Adrenal gland (tissue), 9 donors: ENCODE measurements at regions not wholly inside any gene's neighbourhood (a gene's known extent, or its start where the extent isn't known, plus 50 kb on each side); places are given as distances from the start of the nearest gene placed in this dataset.

Experiments
- DNase-seq, 7 donors: peaks; one replicate each; pipeline ENCODE4 v3.0.0-alpha.2; 2019 to 2020
- H3K27ac ChIP-seq, 5 donors: fragments of 200-600 bp; sonication (generic) in 4 of 5; 1 replicate in 3 of 5; 2 replicates in 2 of 5; pipeline versions ENCODE4 v1.5.1 to v1.8.0; 2016 to 2020; ENCODE audit warnings: mild to moderate bottlenecking in 1 of 5
- H3K27me3 ChIP-seq: fragments of 200-600 bp; 2 replicates; pipeline ENCODE4 v1.8.0; 2021
- H3K36me3 ChIP-seq, 2 donors: fragments of 200-600 bp; replicated peaks in 1 of 2; 1 replicate in 1 of 2; 2 replicates in 1 of 2; pipeline versions ENCODE4 v1.5.1 to v1.8.0; 2018 to 2022
- H3K4me1 ChIP-seq, 2 donors: fragments of 200-600 bp; replicated peaks in 1 of 2; 1 replicate in 1 of 2; 2 replicates in 1 of 2; pipeline versions ENCODE4 v1.5.1 to v1.8.0; 2018 to 2021
- H3K4me3 ChIP-seq, 4 donors: fragments of 200-600 bp; sonication (generic) in 3 of 4; one replicate each; pipeline ENCODE4 v1.5.1; 2016 to 2018
- H3K9me3 ChIP-seq, 3 donors: fragments of 200-600 bp; sonication (generic) in 1 of 3; replicated peaks in 1 of 3; 1 replicate in 2 of 3; 2 replicates in 1 of 3; pipeline versions ENCODE4 v1.5.1 to v1.8.0; 2016 to 2021
- POLR2A ChIP-seq, 2 donors: fragments of 450-650 bp; IDR thresholded peaks; one replicate each; pipeline ENCODE4 v1.6.1; 2017; ENCODE audit warnings: antibody characterized with exemption in 2 of 2, mild to moderate bottlenecking in 2 of 2, moderate library complexity in 1 of 2
- WGBS, 4 donors: extraction: QIAGEN DNeasy Blood & Tissue Kit in 2 of 4; methylation state at CpG; one replicate each; pipeline versions ENCODE4 v1.1.5 to v1.1.7; 2013 to 2017; 5-methylcytosine and 5-hydroxymethylcytosine counted together
- intact Hi-C, 2 donors: fragments of 100-400 bp; cut with DNase I; formaldehyde crosslinking; loops; one replicate each; pipeline versions ENCODE4 v1.14.1 to v1.15.0; 2022 to 2023
- TF ChIP-seq, protein P1 (sequence below), 6 experiments: fragments of 450-650 bp in 4 of 6; fragments of 200-600 bp in 2 of 6; sonication (generic) in 1 of 6; IDR thresholded peaks; 1 replicate in 5 of 6; 2 replicates in 1 of 6; pipeline versions ENCODE4 v1.5.1 to v1.8.0; 2016 to 2021; ENCODE audit warnings: antibody characterized with exemption in 6 of 6, mild to moderate bottlenecking in 2 of 6, moderate library complexity in 1 of 6
- donor health status: healthy with polysubstance abuse.
- donor health status: Bipolar disorder and iron deficiency.
- donor health status: DM: yes; HTN: yes; CAD: no.
- donor health status: DM: no; HTN: no; CAD: no.
- donor health status: DM: no; HTN: no; CAD: no.

DNA sequence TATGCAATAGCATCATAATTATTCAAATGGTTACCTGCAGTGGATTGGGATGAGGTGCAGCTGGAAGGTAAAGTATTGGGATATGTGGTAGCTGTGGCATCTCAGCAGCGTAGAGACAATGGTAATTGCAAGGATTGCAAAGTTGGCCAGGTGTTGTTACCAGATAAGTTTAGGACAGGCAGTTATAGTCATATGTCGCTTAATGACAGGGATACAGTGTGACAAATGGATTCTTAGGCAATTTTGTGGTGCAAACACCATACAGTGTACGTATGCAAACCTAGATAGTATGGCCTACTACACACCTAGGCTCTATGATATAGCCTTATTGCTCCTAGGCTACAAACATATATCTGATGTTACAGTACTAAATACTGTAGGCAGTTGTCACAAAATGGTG, 163.5 kb upstream of the LYZL2 start:
- no peaks in the 10 kb centered on the region for H3K9me3 ChIP-seq
- no peak for TF ChIP-seq POLR2A (IDR thresholded peaks at IDR 0.05)
- TF ChIP-seq, protein P1, sequence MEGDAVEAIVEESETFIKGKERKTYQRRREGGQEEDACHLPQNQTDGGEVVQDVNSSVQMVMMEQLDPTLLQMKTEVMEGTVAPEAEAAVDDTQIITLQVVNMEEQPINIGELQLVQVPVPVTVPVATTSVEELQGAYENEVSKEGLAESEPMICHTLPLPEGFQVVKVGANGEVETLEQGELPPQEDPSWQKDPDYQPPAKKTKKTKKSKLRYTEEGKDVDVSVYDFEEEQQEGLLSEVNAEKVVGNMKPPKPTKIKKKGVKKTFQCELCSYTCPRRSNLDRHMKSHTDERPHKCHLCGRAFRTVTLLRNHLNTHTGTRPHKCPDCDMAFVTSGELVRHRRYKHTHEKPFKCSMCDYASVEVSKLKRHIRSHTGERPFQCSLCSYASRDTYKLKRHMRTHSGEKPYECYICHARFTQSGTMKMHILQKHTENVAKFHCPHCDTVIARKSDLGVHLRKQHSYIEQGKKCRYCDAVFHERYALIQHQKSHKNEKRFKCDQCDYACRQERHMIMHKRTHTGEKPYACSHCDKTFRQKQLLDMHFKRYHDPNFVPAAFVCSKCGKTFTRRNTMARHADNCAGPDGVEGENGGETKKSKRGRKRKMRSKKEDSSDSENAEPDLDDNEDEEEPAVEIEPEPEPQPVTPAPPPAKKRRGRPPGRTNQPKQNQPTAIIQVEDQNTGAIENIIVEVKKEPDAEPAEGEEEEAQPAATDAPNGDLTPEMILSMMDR (IDR thresholded peaks at IDR 0.05), result no peak
- no peak for DNase-seq
- no peak overlapping the region for H3K4me3 ChIP-seq
- H3K36me3 ChIP-seq, result no peaks in the 10 kb centered on the region
- no peaks in the 10 kb centered on the region for H3K4me1 ChIP-seq
- H3K27me3 ChIP-seq, result no peaks in the 10 kb centered on the region
- intact Hi-C loops, result no loop called here
- H3K27ac ChIP-seq, result no peak overlapping the region
- WGBS, 4 donors, result 81 to 89% (median 87%) methylated on average over 3 of the region's 3 CpGs

DNA sequence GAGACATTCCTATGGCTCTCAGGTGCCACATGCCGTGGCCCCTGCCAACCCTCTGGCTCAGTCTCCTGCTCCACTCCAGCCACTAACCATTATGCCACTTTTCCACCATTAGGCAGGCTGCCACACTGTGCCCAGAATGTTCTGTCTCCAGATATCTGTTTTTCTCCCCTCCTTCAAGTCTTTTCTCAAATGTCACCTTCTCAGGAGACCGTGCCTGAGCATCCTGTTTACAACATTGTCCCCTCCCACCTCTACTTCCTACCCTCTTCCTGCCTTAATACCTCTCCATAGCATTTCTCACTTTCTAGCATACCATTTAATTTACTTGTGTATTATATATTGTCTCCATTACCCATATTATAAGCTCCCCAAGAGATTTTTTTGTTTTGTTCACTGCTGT, 162.5 kb upstream of the LYZL2 start:
- H3K4me3 ChIP-seq, result no peak overlapping the region
- no peaks in the 10 kb centered on the region for H3K4me1 ChIP-seq
- no peak overlapping the region for H3K27ac ChIP-seq
- H3K9me3 ChIP-seq, result no peaks in the 10 kb centered on the region
- WGBS, 4 donors, result 74 to 84% (median 83%) methylated on average over 2 of the region's 2 CpGs
- no peaks in the 10 kb centered on the region for H3K36me3 ChIP-seq
- DNase-seq, result no peak
- no peaks in the 10 kb centered on the region for H3K27me3 ChIP-seq
- TF ChIP-seq, protein P1 (IDR thresholded peaks at IDR 0.05), result no peak
- intact Hi-C loops, result no loop called here

DNA sequence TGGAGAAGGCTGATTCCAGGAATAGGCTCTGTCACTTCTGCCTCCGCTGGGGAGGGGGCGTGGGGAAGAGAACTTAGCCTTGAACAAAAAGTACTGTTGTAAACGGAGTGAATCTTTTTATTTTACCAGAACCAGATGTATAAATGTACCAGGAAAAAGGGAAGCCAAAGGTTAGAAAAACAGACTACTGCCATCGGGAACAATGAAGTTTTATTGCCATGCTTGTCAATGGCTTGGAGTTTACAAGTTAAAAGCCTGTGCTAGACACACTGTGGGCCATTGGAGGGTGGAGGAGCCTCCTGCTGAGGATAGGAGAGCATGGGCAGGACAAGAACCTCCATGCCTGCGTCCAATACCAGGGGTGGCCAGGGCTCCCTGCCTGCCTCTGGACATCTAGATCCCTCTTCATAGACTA, 161.7 kb upstream of the LYZL2 start:
- Histone ChIP-seq H3K27ac (no peak overlapping the region), H3K4me1 (no peaks in the 10 kb centered on the region), H3K4me3 (no peak overlapping the region), H3K9me3 (no peaks in the 10 kb centered on the region), H3K27me3 (no peaks in the 10 kb centered on the region), H3K36me3 (no peaks in the 10 kb centered on the region)
- TF ChIP-seq, protein P1 (IDR thresholded peaks at IDR 0.05), result no peak
- no peak for TF ChIP-seq POLR2A (IDR thresholded peaks at IDR 0.05)
- DNase-seq, result no peak
- intact Hi-C loops, result no loop called here
- WGBS, 4 donors, result 39 to 54% (median 45%) methylated on average over 4 to 5 of the region's 5 CpGs

DNA sequence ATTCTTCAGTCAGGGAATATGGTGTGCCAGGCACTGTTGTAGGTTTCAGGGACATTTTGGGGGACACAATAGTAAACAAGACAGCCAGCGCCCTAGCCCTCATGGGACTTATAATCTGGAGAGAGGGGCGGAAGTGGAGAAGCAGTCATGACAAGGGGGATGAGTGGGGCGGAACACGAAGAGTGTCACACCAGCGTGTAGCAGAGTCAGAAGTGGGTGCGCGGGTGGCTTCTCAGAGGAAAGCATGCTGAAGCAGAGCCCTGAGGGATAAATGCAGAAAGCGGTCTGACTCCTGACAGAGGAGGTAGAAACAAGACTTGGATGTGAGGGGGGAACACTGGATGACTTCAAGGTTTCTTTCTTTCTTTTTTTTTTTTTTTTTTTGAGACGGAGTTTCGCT, 160.3 kb upstream of the LYZL2 start:
- DNase-seq, result no peak
- WGBS, 4 donors, result 93 to 98% (median 96%) methylated on average over 8 to 10 of the region's 10 CpGs
- no peak overlapping the region for H3K27ac ChIP-seq
- no peak for TF ChIP-seq POLR2A (IDR thresholded peaks at IDR 0.05)
- TF ChIP-seq, protein P1 (IDR thresholded peaks at IDR 0.05), result no peak
- H3K4me1 ChIP-seq, result peaks cover 0 to 2% of the 10 kb centered on the region in 2 donors
- H3K9me3 ChIP-seq, result no peaks in the 10 kb centered on the region
- no peaks in the 10 kb centered on the region for H3K27me3 ChIP-seq
- H3K36me3 ChIP-seq, result no peaks in the 10 kb centered on the region
- intact Hi-C loops, result loop anchor here in 1 of 2 donors (5.0 kb wide), 1 partner anchor 242 kb away; the partner anchor contains the start of gene ZNF438
- H3K4me3 ChIP-seq, result no peak overlapping the region
